Common myeloid progenitor, CD34-positive (primary cell): ENCODE measurements at regions not wholly inside any gene's neighbourhood (a gene's known extent, or its start where the extent isn't known, plus 50 kb on each side); places are given as distances from the start of the nearest gene placed in this dataset.
"Not testable (repeated sequence)": the region's sequence is repeated elsewhere in the genome, so short reads cannot be mapped to it uniquely, and the experiment has no call there.

Experiments
- CTCF ChIA-PET: fragments of 350-600 bp; sonication (Branson Sonifier 250); formaldehyde crosslinking; loops from one replicate; lab custom pipeline; 2021; ENCODE audit warnings: antibody characterized with exemption; lab: Charles Lee
- POLR2A ChIA-PET: fragments of 350-600 bp; sonication (Branson Sonifier 250); formaldehyde crosslinking; loops from one replicate; lab custom pipeline; 2021; ENCODE audit warnings: antibody characterized with exemption; lab: Charles Lee
- DNase-seq, 3 donors: peaks; one replicate each; pipeline versions ENCODE4 v3.0.0 to v3.0.0-alpha.2; 2013
- H3K27ac ChIP-seq, 2 experiments: 1 replicate in 1 of 2; 2 replicates in 1 of 2; pipeline ENCODE4 v1.7.0; 2013; ENCODE audit warnings: inconsistent platforms in 2 of 2, low read length in 2 of 2, mild to moderate bottlenecking in 2 of 2, low read depth in 1 of 2, moderate library complexity in 1 of 2; ENCODE audit not compliant: severe bottlenecking in 2 of 2, insufficient read depth in 1 of 2, poor library complexity in 1 of 2
- H3K27me3 ChIP-seq, 5 experiments: replicated peaks in 2 of 5; 1 replicate in 3 of 5; 2 replicates in 2 of 5; pipeline versions ENCODE4 v1.6.1 to v1.7.0; 2013; ENCODE audit warnings: low read length in 4 of 5, mild to moderate bottlenecking in 2 of 5, moderate library complexity in 2 of 5, inconsistent platforms in 1 of 5; ENCODE audit not compliant: insufficient read depth in 5 of 5, control insufficient read depth in 4 of 5
- H3K36me3 ChIP-seq, 4 experiments: 1 replicate in 2 of 4; 2 replicates in 2 of 4; pipeline versions ENCODE4 v1.6.1 to v1.7.0; 2013; ENCODE audit warnings: low read length in 3 of 4, control low read depth in 1 of 4, mild to moderate bottlenecking in 1 of 4; ENCODE audit not compliant: control insufficient read depth in 4 of 4, insufficient read depth in 4 of 4
- H3K4me1 ChIP-seq, 4 experiments: 1 replicate in 3 of 4; 2 replicates in 1 of 4; pipeline versions ENCODE4 v1.6.1 to v1.7.1; 2013; ENCODE audit warnings: low read length in 3 of 4, mild to moderate bottlenecking in 3 of 4, control low read depth in 1 of 4, inconsistent platforms in 1 of 4, moderate library complexity in 1 of 4; ENCODE audit not compliant: control insufficient read depth in 4 of 4, insufficient read depth in 4 of 4; ENCODE audit errors: control extremely low read depth in 1 of 4
- H3K4me3 ChIP-seq, 7 experiments: 1 replicate in 4 of 7; 2 replicates in 3 of 7; pipeline versions ENCODE4 v1.5.1 to v1.7.0; 2013; ENCODE audit warnings: mild to moderate bottlenecking in 7 of 7, low read length in 6 of 7, moderate library complexity in 6 of 7, inconsistent platforms in 2 of 7, low read depth in 2 of 7, control low read depth in 1 of 7; ENCODE audit not compliant: insufficient read depth in 4 of 7, control insufficient read depth in 1 of 7; ENCODE audit errors: extremely low read depth in 1 of 7
- H3K9me3 ChIP-seq, 5 experiments: 1 replicate in 4 of 5; 2 replicates in 1 of 5; pipeline versions ENCODE4 v1.6.1 to v1.7.1; 2013; ENCODE audit warnings: low read length in 4 of 5, mild to moderate bottlenecking in 2 of 5, inconsistent platforms in 1 of 5, low read depth in 1 of 5, moderate library complexity in 1 of 5; ENCODE audit not compliant: control insufficient read depth in 4 of 5, insufficient read depth in 2 of 5; ENCODE audit errors: control extremely low read depth in 1 of 5
- WGBS: methylation state at CpG from one replicate; pipeline ENCODE4 v1.1.5; 2013; ENCODE audit not compliant: insufficient coverage; 5-methylcytosine and 5-hydroxymethylcytosine counted together

DNA sequence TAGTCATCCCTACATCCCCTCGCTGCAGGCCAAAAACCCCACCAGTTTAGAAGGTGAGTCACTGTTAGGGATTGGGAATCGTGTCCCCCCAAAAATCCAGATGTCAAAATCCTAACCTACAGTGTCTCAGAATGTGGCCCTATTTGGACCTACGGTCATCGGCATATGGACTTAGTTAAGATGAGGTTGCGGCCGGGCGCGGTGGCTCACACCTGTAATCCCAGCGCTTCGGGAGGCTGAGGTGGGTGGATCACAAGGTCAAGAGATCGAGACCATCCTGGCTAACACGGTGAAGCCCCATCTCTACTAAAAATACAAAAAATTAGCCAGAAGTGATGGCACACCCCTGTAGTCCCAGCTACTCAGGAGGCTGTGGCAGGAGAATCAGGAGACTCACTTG lies 318.6 kb upstream of the KAZN start:
- H3K27ac ChIP-seq, CTCF ChIA-PET, H3K36me3 ChIP-seq, H3K4me3 ChIP-seq, POLR2A ChIA-PET, H3K4me1 ChIP-seq, H3K9me3 ChIP-seq, H3K27me3 ChIP-seq, DNase-seq: not testable (repeated sequence)
- 93% methylated on average over 11 of the region's 12 CpGs for WGBS

DNA sequence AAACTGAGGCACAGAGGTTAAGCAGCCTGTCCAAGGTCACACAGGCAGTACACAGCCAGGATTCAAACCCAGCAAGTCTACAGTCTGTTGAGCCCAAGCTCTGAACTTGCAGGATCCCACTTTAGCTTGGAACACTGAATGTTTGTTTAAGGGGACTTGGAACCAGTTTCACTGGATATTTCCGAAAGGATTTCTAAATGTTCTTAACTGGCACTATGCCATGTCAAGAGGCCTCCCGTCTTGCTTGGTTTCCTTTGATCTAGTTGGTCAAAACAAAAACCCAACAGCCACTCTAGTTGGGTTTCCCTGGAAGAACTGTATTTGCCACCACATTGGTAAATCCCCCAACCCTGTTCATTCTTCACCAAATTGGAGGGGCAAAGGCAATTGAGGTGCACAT lies 317.6 kb upstream of the KAZN start:
- peaks cover 0 to 4% (median 0%) of the 10 kb centered on the region in 5 experiments for H3K9me3 ChIP-seq
- H3K4me3 ChIP-seq = no peak overlapping the region
- 77% methylated on average over 2 of the region's 2 CpGs for WGBS
- no peaks in the 10 kb centered on the region for H3K4me1 ChIP-seq
- H3K27me3 ChIP-seq = peaks cover 0 to 8% (median 0%) of the 10 kb centered on the region in 5 experiments
- CTCF ChIA-PET = no interaction called here
- H3K36me3 ChIP-seq = no peaks in the 10 kb centered on the region
- H3K27ac ChIP-seq = no peak overlapping the region
- POLR2A ChIA-PET = no interaction called here
- no peak for DNase-seq

DNA sequence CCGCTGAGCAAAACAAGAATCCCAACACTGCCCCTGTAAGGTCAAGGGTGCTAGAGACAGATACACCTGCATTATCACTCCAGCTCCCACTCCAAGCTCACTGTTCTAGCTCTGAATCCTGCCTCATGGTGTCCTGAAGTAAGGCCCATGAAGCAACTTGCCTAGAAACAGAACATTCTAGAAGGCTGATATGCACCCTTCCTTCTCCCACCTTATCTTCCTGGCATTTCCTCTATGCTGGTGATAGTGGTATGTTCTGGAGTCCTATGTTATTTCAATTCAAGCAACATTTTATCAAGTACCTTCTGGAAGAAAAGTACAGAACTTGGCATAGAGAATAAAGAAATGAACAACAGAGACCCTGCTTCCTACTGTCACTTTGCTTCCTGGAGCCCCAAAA lies 317.1 kb upstream of the KAZN start:
- peaks cover 0 to 6% (median 0%) of the 10 kb centered on the region in 5 experiments for H3K27me3 ChIP-seq
- ChIA-PET POLR2A (no interaction called here), CTCF (no interaction called here)
- peaks cover 0 to 4% (median 0%) of the 10 kb centered on the region in 5 experiments for H3K9me3 ChIP-seq
- WGBS = 100% methylated on average over 1 of the region's 1 CpG
- H3K36me3 ChIP-seq = no peaks in the 10 kb centered on the region
- DNase-seq = no peak
- H3K4me3 ChIP-seq = no peak overlapping the region
- H3K4me1 ChIP-seq = no peaks in the 10 kb centered on the region
- H3K27ac ChIP-seq = no peak overlapping the region

DNA sequence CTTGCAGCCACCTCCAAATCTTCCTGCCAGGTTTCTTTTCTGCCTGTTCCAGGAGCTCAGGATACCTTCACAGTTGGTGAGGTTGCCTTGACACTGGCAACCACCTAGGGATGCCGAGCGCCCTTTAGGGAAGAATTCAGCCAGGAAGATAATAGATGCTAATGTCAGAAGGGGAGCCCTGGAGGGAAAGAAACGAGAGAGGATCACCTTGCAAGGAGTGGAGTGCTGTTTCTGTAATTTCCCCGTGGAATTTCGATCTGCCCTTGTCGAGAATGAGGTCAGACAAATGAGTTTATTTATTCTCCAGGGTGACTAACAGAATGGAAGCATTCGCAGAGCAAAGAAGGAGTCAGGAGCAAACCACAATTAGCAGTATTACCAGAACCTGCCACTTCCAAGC lies 315.8 kb upstream of the KAZN start:
- CTCF ChIA-PET = no interaction called here
- WGBS = 34% methylated on average over 7 of the region's 7 CpGs
- Histone ChIP-seq H3K27me3 (peaks cover 0 to 5% (median 0%) of the 10 kb centered on the region in 5 experiments), H3K9me3 (peaks cover 0 to 4% (median 0%) of the 10 kb centered on the region in 5 experiments), H3K4me3 (no peak overlapping the region), H3K27ac (no peak overlapping the region), H3K36me3 (no peaks in the 10 kb centered on the region), H3K4me1 (no peaks in the 10 kb centered on the region)
- DNase-seq = no peak
- POLR2A ChIA-PET = no interaction called here

DNA sequence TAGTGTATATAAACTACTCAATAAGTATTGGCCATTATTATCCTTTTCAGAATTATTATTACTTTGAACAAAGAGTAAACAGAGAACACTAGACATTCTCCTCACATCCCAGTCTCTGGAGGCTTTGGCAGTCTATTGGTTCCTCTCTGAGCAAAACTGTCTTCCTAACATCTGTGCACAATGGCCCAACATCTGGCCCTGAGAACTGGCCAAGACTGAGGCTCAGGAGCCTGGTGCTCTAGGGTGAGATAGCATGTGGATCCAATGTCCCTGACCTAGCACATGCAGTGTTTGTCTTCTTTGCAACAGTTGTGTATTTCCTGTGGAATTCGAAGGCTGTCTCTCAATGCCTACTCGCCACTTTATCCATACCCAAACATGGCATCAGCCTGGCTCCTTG lies 313.2 kb upstream of the KAZN start:
- H3K27ac ChIP-seq = no peak overlapping the region
- peaks cover 0 to 4% (median 0%) of the 10 kb centered on the region in 5 experiments for H3K9me3 ChIP-seq
- POLR2A ChIA-PET = no interaction called here
- H3K4me1 ChIP-seq = no peaks in the 10 kb centered on the region
- no peak overlapping the region for H3K4me3 ChIP-seq
- H3K36me3 ChIP-seq = no peaks in the 10 kb centered on the region
- peaks cover 0 to 5% (median 0%) of the 10 kb centered on the region in 5 experiments for H3K27me3 ChIP-seq
- no peak for DNase-seq
- 100% methylated on average over 2 of the region's 2 CpGs for WGBS
- CTCF ChIA-PET = no interaction called here

DNA sequence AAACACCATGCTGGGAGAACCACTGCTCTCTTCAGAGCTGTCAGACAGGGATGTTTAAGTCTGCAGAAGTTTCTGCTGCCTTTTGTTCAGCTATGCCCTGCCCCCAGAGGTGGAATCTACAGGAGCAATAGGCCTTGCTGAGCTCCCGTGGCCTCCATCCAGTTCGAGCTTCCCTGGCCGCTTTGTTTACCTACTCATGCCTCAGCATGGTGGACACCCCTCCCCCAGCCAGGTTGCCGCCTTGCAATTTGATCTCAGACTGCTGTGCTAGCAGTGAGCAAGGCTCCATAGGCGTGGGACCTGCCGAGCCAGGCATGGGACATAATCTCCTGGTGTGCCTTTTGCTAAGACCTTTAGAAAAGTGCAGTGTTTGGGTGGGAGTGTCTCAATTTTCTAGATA lies 307.3 kb upstream of the KAZN start:
- H3K36me3 ChIP-seq, H3K4me3 ChIP-seq, H3K4me1 ChIP-seq, H3K9me3 ChIP-seq, POLR2A ChIA-PET, DNase-seq, H3K27me3 ChIP-seq, CTCF ChIA-PET, H3K27ac ChIP-seq: not testable (repeated sequence)
- 75% methylated on average over 5 of the region's 6 CpGs for WGBS

DNA sequence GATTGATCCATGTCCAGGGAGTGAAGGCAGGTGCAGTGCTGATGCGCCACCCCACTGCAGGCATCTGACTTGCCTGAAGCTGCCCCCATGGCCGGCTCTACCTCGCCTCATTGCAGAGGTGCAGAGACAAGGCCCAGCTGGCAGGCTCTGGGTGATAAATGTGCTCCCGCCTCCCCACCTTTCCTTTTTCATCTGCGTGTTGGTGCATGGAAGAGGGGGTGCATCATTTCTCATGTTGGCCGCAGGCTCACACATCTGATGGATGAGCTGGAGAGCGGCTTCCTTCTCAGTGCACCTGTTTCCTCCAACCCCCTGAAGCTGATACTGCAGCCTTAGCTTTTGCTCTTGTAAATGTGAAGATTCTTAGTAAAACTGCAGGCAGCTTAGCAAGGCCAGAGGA lies 306.0 kb upstream of the KAZN start:
- ChIA-PET CTCF (no interaction called here), POLR2A (no interaction called here)
- 100% methylated on average over 4 of the region's 7 CpGs for WGBS
- H3K27ac ChIP-seq = no peak overlapping the region
- peak in 2 of 3 donors; percentile 26 to 58 for DNase-seq
- no peak overlapping the region for H3K4me3 ChIP-seq
- H3K27me3 ChIP-seq = peaks cover 0 to 3% (median 0%) of the 10 kb centered on the region in 5 experiments
- H3K9me3 ChIP-seq = no peaks in the 10 kb centered on the region
- no peaks in the 10 kb centered on the region for H3K4me1 ChIP-seq
- H3K36me3 ChIP-seq = no peaks in the 10 kb centered on the region
